Memory B cell (primary cell): ENCODE measurements at regions not wholly inside any gene's neighbourhood (a gene's known extent, or its start where the extent isn't known, plus 50 kb on each side); places are given as distances from the start of the nearest gene placed in this dataset.

Experiments used
- ATAC-seq: fragments of 150-1000 bp; cut with Tn5 transposase; 2 replicates; pipeline ENCODE4 v1.10.0; 2021; ENCODE audit warnings: low read depth, mild to moderate bottlenecking, moderate library complexity
- DNase-seq, 2 donors: peaks; one replicate each; pipeline ENCODE4 v3.0.0; 2022; ENCODE audit warnings: low spot score in 2 of 2
- H3K27ac Mint-ChIP-seq: one replicate; pipeline ENCODE4 v1.8.0; 2022; ENCODE audit warnings: mild to moderate bottlenecking, moderate library complexity, mixed read lengths
- H3K27me3 Mint-ChIP-seq: one replicate; pipeline ENCODE4 v1.8.0; 2022; ENCODE audit warnings: mixed read lengths
- H3K36me3 Mint-ChIP-seq: one replicate; pipeline ENCODE4 v1.8.0; 2022; ENCODE audit warnings: mild to moderate bottlenecking, mixed read lengths
- H3K4me1 Mint-ChIP-seq: one replicate; pipeline ENCODE4 v1.8.0; 2022; ENCODE audit warnings: mixed read lengths
- H3K4me3 Mint-ChIP-seq: one replicate; pipeline ENCODE4 v1.8.0; 2022; ENCODE audit warnings: mild to moderate bottlenecking, moderate library complexity, mixed read lengths
- H3K9me3 Mint-ChIP-seq: one replicate; pipeline ENCODE4 v1.8.0; 2022; ENCODE audit warnings: mixed read lengths

DNA sequence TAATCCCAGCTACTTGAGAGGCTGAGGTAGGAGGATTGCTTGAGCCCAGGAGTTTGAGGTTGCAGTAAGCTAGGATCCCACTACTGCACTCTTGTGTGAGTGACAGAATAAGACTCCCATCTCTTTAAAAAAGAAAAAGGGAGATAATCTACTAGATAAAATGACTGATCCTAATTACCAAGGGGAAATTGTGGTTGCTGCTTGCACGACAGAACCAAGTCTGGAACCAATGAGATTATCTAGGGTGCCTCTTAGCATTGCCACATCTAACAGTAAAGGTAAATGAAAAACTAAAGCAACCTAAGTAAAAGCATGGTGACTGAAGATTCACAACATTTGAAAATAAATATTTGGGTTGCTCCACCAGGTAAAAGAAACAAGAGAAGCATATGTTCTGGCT, 185.1 kb downstream of the PDHA2 start:
- Mint-ChIP-seq H3K27me3 (no peaks in the 10 kb centered on the region), H3K9me3 (peaks cover 5% of the 10 kb centered on the region), H3K27ac (no peak overlapping the region), H3K4me1 (no peaks in the 10 kb centered on the region), H3K36me3 (no peaks in the 10 kb centered on the region), H3K4me3 (no peak overlapping the region)
- DNase-seq, result no peak
- no peak for ATAC-seq

GRCh38 chr4:96035727-96036126, 195.8 kb downstream of the PDHA2 start:
- Mint-ChIP-seq H3K4me3 (no peak overlapping the region), H3K36me3 (no peaks in the 10 kb centered on the region), H3K27me3 (no peaks in the 10 kb centered on the region), H3K27ac (no peak overlapping the region), H3K9me3 (peaks cover 5% of the 10 kb centered on the region), H3K4me1 (no peaks in the 10 kb centered on the region)
- DNase-seq, result no peak
- no peak for ATAC-seq

GRCh38 chr4:96036781-96037180, 196.9 kb downstream of the PDHA2 start:
- no peak for ATAC-seq
- Mint-ChIP-seq H3K27ac (no peak overlapping the region), H3K9me3 (peaks cover 4% of the 10 kb centered on the region), H3K27me3 (no peaks in the 10 kb centered on the region), H3K36me3 (no peaks in the 10 kb centered on the region), H3K4me3 (no peak overlapping the region), H3K4me1 (no peaks in the 10 kb centered on the region)
- DNase-seq, result no peak

DNA sequence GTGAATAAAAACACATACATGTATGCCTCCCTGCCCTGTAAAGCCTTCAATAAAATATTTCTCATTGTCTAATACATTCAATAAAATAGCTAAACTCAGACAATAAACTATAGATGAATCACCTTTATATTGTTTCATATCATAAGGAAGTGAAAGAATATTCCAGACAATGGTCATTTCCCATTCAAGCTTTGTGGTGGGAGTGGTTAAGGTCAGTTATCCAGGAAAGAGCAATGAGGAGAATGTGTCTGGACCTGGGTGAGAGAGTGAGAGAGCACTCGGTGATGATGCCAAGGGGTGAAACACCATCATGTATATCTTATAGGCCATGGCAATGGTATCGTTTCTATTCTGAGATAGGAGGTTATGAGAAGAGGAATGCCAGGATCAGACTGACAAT, 197.8 kb downstream of the PDHA2 start:
- DNase-seq (no peak), ATAC-seq (no peak)
- Mint-ChIP-seq H3K36me3 (no peaks in the 10 kb centered on the region), H3K9me3 (peaks cover 3% of the 10 kb centered on the region), H3K4me1 (no peaks in the 10 kb centered on the region), H3K4me3 (no peak overlapping the region), H3K27me3 (no peaks in the 10 kb centered on the region), H3K27ac (no peak overlapping the region)

- H3K9me3 Mint-ChIP-seq, result peaks cover 2% of the 10 kb centered on the region
- H3K36me3 Mint-ChIP-seq, result no peaks in the 10 kb centered on the region
- no peaks in the 10 kb centered on the region for H3K27me3 Mint-ChIP-seq
- no peak overlapping the region for H3K27ac Mint-ChIP-seq
- DNase-seq (no peak), ATAC-seq (no peak)
- H3K4me3 Mint-ChIP-seq, result no peak overlapping the region
- no peaks in the 10 kb centered on the region for H3K4me1 Mint-ChIP-seq
Observed at GRCh38 chr4:96039217-96039616, 199.3 kb downstream of the PDHA2 start.

DNA sequence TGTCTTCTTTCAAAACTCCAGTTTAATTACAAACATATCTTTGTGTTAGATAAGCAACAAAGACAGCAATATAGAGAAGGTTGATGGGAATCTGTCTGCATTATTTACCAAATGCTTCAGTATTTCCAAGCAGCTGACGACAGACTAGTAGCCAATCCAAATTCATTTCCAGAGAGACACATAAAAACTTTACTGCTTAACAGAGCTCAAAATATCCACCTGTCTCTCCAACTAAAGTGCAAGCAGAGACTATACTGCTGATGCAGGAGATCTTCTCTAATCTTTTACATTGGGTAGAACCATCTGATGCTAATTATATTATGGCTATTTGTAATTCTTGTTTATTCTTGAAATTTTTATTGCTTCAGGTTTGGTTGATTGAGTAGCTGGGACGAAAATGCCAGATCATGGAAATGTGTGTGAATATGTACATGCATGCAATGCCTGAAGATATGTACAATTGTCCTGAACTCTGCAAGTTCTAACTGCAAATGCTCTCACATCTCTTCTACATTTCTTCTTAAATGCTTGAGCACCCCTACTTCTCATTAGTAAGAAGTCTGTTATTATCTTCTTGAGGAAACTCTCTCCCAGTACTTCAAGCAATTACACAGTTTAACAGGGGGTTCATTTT, 200.0 kb downstream of the PDHA2 start:
- H3K9me3 Mint-ChIP-seq, result peaks cover 2% of the 10 kb centered on the region
- H3K36me3 Mint-ChIP-seq, result no peaks in the 10 kb centered on the region
- no peaks in the 10 kb centered on the region for H3K4me1 Mint-ChIP-seq
- DNase-seq, result no peak
- no peak overlapping the region for H3K4me3 Mint-ChIP-seq
- no peak for ATAC-seq
- no peak overlapping the region for H3K27ac Mint-ChIP-seq
- H3K27me3 Mint-ChIP-seq, result no peaks in the 10 kb centered on the region

DNA sequence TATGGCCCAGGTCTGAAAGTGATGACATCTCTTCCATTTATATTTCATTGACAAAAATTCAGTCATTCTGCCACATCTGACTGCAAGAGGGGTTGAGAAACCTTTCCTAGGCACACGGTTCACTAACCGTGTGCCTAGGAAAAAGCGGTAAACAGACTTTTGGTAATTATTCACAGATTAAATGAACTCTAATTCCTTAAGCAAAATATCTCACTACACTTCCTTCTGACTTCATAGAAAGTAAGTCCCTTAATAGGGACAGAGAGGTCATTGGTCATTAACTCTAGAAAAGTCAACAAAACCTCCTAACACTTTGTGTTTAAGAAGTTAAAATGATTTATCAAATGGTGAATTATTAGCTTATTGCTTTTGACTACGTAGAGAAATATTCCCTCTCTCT, 205.1 kb downstream of the PDHA2 start:
- Mint-ChIP-seq H3K36me3 (no peaks in the 10 kb centered on the region), H3K4me3 (no peak overlapping the region), H3K4me1 (no peaks in the 10 kb centered on the region), H3K9me3 (no peaks in the 10 kb centered on the region), H3K27me3 (no peaks in the 10 kb centered on the region), H3K27ac (no peak overlapping the region)
- no peak for ATAC-seq
- no peak for DNase-seq

- ATAC-seq, result no peak
- no peak for DNase-seq
- H3K4me1 Mint-ChIP-seq, result no peaks in the 10 kb centered on the region
- no peak overlapping the region for H3K27ac Mint-ChIP-seq
- no peaks in the 10 kb centered on the region for H3K36me3 Mint-ChIP-seq
- H3K4me3 Mint-ChIP-seq, result no peak overlapping the region
- H3K9me3 Mint-ChIP-seq, result peaks cover 5% of the 10 kb centered on the region
- no peaks in the 10 kb centered on the region for H3K27me3 Mint-ChIP-seq
Observed at GRCh38 chr4:96052827-96053226, 212.9 kb downstream of the PDHA2 start.

- Mint-ChIP-seq H3K9me3 (peaks cover 5% of the 10 kb centered on the region), H3K4me3 (no peak overlapping the region), H3K4me1 (no peaks in the 10 kb centered on the region), H3K27ac (no peak overlapping the region), H3K36me3 (no peaks in the 10 kb centered on the region), H3K27me3 (no peaks in the 10 kb centered on the region)
- ATAC-seq (no peak), DNase-seq (no peak)
Observed at GRCh38 chr4:96056346-96056934, 216.5 kb downstream of the PDHA2 start.

DNA sequence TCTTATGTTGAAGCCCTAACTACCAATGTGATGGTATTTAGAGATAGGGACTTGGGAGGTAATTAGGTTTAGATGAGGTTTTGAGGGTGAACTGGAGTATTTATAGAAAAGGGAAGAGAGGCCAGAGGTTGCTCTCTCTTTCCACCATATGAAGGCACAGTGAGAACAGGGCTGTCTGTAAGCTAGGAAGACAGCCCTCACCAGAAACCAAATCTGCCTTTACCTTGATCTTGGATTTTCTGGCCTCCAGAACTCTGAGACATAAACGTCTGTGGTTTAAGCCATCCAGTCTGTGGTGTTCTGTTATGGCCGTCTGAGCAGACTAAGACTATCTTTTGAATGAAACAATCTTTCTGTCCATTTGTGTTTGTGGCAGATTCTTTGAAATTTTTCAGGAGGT, 223.7 kb downstream of the PDHA2 start:
- no peak overlapping the region for H3K4me3 Mint-ChIP-seq
- H3K9me3 Mint-ChIP-seq, result peaks cover 4% of the 10 kb centered on the region
- no peaks in the 10 kb centered on the region for H3K27me3 Mint-ChIP-seq
- H3K36me3 Mint-ChIP-seq, result no peaks in the 10 kb centered on the region
- no peaks in the 10 kb centered on the region for H3K4me1 Mint-ChIP-seq
- ATAC-seq (no peak), DNase-seq (no peak)
- H3K27ac Mint-ChIP-seq, result no peak overlapping the region

DNA sequence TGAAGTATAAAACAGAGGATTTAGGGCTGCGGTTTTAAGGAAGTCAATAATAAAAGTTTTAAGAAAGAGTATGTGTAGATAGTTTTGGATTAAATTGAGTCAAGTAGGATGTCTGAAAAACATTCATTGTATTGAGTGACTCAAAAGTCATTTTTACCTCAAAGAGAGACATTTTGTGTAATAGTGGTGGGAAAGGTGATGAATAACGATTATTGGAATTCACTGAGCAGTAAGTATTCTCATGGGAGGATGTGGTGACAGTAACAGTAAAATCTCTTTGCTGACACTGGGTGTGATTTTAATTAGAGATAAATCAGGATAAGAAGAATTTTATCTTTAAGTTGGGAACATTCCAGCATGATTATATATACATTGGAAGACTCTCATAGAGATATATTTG, 233.6 kb downstream of the PDHA2 start:
- no peak overlapping the region for H3K4me3 Mint-ChIP-seq
- no peak for ATAC-seq
- peaks cover 5% of the 10 kb centered on the region for H3K9me3 Mint-ChIP-seq
- no peak for DNase-seq
- no peaks in the 10 kb centered on the region for H3K4me1 Mint-ChIP-seq
- no peaks in the 10 kb centered on the region for H3K27me3 Mint-ChIP-seq
- no peak overlapping the region for H3K27ac Mint-ChIP-seq
- no peaks in the 10 kb centered on the region for H3K36me3 Mint-ChIP-seq

DNA sequence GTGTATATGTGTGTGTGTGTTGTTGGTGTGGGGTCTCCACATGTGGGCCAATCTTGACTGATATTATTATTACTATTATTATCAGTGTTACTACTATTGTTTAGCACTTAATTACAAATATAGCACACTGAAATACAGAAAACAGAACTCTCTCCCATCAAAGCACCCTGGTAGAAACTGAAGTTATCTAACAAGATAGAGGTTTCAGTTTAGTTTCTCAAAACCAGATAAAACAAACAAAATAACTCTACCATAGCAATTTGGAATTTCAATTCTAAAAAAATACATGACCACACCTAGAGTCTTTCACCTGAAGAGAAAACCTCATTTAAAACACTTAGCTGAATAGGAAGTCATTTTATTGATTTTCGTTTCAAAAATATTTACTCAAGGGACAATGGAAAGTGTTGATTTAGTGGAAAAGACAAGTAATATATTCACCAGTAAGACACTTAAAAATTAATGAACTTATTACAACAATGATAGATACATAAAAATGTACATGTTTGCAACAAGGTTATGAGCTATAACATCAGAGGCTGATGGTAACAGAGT, 252.3 kb downstream of the PDHA2 start:
- Mint-ChIP-seq H3K4me3 (no peak overlapping the region), H3K27ac (no peak overlapping the region), H3K9me3 (peaks cover 6% of the 10 kb centered on the region), H3K4me1 (no peaks in the 10 kb centered on the region), H3K27me3 (no peaks in the 10 kb centered on the region), H3K36me3 (no peaks in the 10 kb centered on the region)
- ATAC-seq, result no peak
- no peak for DNase-seq

- peaks cover 6% of the 10 kb centered on the region for H3K9me3 Mint-ChIP-seq
- DNase-seq, result no peak
- H3K36me3 Mint-ChIP-seq, result no peaks in the 10 kb centered on the region
- H3K4me3 Mint-ChIP-seq, result no peak overlapping the region
- ATAC-seq, result no peak
- H3K27me3 Mint-ChIP-seq, result no peaks in the 10 kb centered on the region
- H3K4me1 Mint-ChIP-seq, result no peaks in the 10 kb centered on the region
- H3K27ac Mint-ChIP-seq, result no peak overlapping the region
Observed at GRCh38 chr4:96093057-96093456, 253.2 kb downstream of the PDHA2 start.

GRCh38 chr4:96093563-96093962, 253.7 kb downstream of the PDHA2 start:
- no peaks in the 10 kb centered on the region for H3K36me3 Mint-ChIP-seq
- H3K9me3 Mint-ChIP-seq, result peaks cover 5% of the 10 kb centered on the region
- no peaks in the 10 kb centered on the region for H3K27me3 Mint-ChIP-seq
- no peak for ATAC-seq
- no peaks in the 10 kb centered on the region for H3K4me1 Mint-ChIP-seq
- H3K4me3 Mint-ChIP-seq, result no peak overlapping the region
- DNase-seq, result no peak
- no peak overlapping the region for H3K27ac Mint-ChIP-seq

DNA sequence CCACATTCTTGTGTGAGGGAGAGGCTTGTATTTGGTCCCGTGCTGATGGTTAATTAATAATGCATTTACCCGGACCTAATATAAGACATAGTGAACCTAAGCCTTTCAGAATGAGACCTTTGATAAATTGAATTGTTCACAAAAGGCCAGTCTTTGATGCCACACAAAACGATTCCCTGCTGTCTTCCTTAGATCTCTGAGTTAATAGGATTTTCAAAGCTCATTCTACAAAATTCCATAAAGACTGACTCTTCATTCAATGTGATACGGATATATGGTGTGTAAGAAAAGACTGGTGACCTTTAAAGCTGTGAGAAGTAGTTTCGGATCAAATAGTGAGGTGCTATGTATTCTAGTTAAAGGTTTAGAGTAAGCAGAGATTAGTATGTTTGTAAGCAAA, 254.3 kb downstream of the PDHA2 start:
- Mint-ChIP-seq H3K27me3 (no peaks in the 10 kb centered on the region), H3K4me3 (no peak overlapping the region), H3K4me1 (no peaks in the 10 kb centered on the region), H3K36me3 (no peaks in the 10 kb centered on the region), H3K9me3 (peaks cover 2% of the 10 kb centered on the region), H3K27ac (no peak overlapping the region)
- DNase-seq (no peak), ATAC-seq (no peak)
